ENCODE measurements at regions not wholly inside any gene's neighbourhood (a gene's known extent, or its start where the extent isn't known, plus 50 kb on each side); places are given as distances from the start of the nearest gene placed in this dataset.
A peak's percentile ranks its signal among the peaks of the same experiment; 100 is the strongest.
"Not testable (repeated sequence)": the region's sequence is repeated elsewhere in the genome, so short reads cannot be mapped to it uniquely, and the experiment has no call there.

DNA sequence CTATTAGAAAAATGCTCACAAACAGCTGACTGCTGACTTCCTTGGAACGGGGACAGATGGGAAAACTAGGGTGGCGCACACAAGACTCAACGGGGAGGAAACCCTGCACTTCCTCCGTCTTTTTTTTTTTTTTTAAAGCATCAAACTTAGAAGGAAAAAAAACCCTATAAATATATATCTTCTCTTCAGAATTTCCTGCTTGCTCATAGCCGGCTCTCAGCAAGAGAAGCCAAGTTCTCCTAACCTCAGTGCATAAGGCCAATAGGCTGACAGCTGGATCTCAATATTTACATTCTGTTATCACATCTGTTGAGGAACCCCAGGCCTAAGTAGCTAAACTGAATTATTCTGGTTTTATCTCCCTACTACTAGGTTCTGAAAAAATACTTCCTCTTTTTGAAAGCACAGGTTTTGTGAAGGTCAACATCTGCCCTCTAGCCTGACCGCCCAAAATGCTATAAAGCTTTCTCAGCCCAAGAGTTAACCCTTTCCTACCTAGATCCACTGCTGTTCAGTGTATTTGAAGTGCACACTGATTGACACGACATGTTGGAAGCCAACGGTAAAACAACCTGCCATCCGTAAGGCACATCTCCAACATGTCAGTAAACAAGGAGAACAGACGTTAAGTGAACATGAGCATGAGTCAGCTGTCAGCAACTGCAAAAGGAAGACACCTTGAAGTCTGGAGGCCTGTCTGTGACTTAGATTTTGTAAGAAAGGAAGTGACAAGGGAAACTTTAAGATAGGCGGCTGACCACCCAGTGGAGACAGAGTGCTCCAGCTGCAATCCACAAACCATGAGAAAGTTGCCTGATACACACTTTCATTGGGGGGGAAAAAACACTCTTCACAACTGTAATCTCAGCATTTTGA lies 83.8 kb downstream of the EBLN1 start:
- ATAC-seq (no peak), FAIRE-seq (no peak), DNase-seq (ENCODE audit: low spot score) (no peak)
- WGBS (ENCODE audit: low lambda C conversion rate) = 44% methylated on average over 11 of the region's 11 CpGs
- Histone ChIP-seq H2AFZ (ENCODE audit: low read length) (no peak overlapping the region), H3K4me2 (ENCODE audit: low read depth, low read length) (no peak overlapping the region), H3K4me1 (ENCODE audit: insufficient read depth, low read length) (no peaks in the 10 kb centered on the region), H3K9ac (ENCODE audit: insufficient read depth, low read depth, low read length) (no peak overlapping the region), H4K20me1 (ENCODE audit: insufficient read depth, low read length) (no peaks in the 10 kb centered on the region), H3K9me3 (ENCODE audit: low read length) (no peaks in the 10 kb centered on the region), H3K27ac (ENCODE audit: extremely low read length, insufficient read depth, low read length) (no peak overlapping the region), H3K79me2 (ENCODE audit: insufficient read depth, low read length) (no peaks in the 10 kb centered on the region), H3K36me3 (replicated peaks in 1 of 2; ENCODE audit: control insufficient read depth in 1 of 2, insufficient read depth in 2 of 2, low read length in 2 of 2) (no peaks in the 10 kb centered on the region), H3K4me3 (replicated peaks in 1 of 3; ENCODE audit: insufficient read depth in 1 of 3, low read depth in 2 of 3, low read length in 3 of 3) (no peak overlapping the region), H3K27me3 (ENCODE audit: control insufficient read depth in 1 of 2, insufficient read depth in 2 of 2, low read length in 2 of 2) (peaks cover 0 to 4% of the 10 kb centered on the region in 2 experiments; a peak in 1 of 5 replicates)
- no TSS peak for BruUV-seq (replicated peaks)
- CTCF ChIA-PET (ENCODE audit: low intra/inter-chr PET ratio, low total read pairs) = no interaction called here
- POLR2A ChIA-PET = no interaction called here
- in situ Hi-C loops (cut with HindIII; ENCODE audit: extremely low pct_ligation_motif_present, low pct_unique_long_range_greater_than_20kb) (no loop called here), intact Hi-C loops (cut with micrococcal nuclease; ENCODE audit: unreplicated experiment) (no loop called here)
- TF ChIP-seq, protein P1, sequence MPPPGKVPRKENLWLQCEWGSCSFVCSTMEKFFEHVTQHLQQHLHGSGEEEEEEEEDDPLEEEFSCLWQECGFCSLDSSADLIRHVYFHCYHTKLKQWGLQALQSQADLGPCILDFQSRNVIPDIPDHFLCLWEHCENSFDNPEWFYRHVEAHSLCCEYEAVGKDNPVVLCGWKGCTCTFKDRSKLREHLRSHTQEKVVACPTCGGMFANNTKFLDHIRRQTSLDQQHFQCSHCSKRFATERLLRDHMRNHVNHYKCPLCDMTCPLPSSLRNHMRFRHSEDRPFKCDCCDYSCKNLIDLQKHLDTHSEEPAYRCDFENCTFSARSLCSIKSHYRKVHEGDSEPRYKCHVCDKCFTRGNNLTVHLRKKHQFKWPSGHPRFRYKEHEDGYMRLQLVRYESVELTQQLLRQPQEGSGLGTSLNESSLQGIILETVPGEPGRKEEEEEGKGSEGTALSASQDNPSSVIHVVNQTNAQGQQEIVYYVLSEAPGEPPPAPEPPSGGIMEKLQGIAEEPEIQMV (CRISPR knock-in tag; IDR thresholded peaks at IDR 0.05; ENCODE audit: low read depth) = no peak
- TF ChIP-seq ZNF652 (CRISPR knock-in tag; IDR thresholded peaks at IDR 0.05; ENCODE audit: borderline replicate concordance, low read depth) = peak; percentile 43; the same call in 1 of the 2 replicates

DNA sequence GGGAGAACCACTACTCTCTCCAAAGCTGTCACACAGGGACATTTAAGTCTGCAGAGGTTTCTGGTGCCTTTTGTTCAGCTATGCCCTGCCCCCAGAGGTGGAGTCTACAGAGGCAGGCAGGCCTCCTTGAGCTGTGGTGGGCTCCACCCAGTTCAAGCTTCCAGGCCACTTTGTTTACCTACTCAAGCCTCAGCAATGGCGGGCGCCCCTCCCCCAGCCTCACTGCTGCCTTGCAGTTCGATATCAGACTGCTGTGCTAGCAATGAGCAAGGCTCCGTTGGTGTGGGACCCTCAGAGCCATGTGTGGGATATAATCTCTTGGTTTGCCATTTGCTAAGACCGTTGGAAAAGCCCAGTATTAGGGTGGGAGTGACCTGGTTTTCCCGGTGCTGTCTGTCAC lies 87.0 kb downstream of the EBLN1 start:
- H3K4me3 ChIP-seq (replicated peaks in 1 of 3; ENCODE audit: insufficient read depth in 1 of 3, low read depth in 2 of 3, low read length in 3 of 3); intact Hi-C loops (cut with micrococcal nuclease; ENCODE audit: unreplicated experiment); POLR2A ChIA-PET; H3K79me2 ChIP-seq (ENCODE audit: insufficient read depth, low read length); H3K4me2 ChIP-seq (ENCODE audit: low read depth, low read length); ATAC-seq; CTCF ChIA-PET (ENCODE audit: low intra/inter-chr PET ratio, low total read pairs); H3K4me1 ChIP-seq (ENCODE audit: insufficient read depth, low read length); H3K36me3 ChIP-seq (replicated peaks in 1 of 2; ENCODE audit: control insufficient read depth in 1 of 2, insufficient read depth in 2 of 2, low read length in 2 of 2); H3K9ac ChIP-seq (ENCODE audit: insufficient read depth, low read depth, low read length); H3K27ac ChIP-seq (ENCODE audit: extremely low read length, insufficient read depth, low read length); DNase-seq (ENCODE audit: low spot score); H4K20me1 ChIP-seq (ENCODE audit: insufficient read depth, low read length); H2AFZ ChIP-seq (ENCODE audit: low read length); in situ Hi-C loops (cut with HindIII; ENCODE audit: extremely low pct_ligation_motif_present, low pct_unique_long_range_greater_than_20kb); H3K27me3 ChIP-seq (ENCODE audit: control insufficient read depth in 1 of 2, insufficient read depth in 2 of 2, low read length in 2 of 2); BruUV-seq (replicated peaks); FAIRE-seq; H3K9me3 ChIP-seq (ENCODE audit: low read length): not testable (repeated sequence)
- WGBS (ENCODE audit: low lambda C conversion rate) = 30% methylated on average over 2 of the region's 6 CpGs

- FAIRE-seq; POLR2A ChIA-PET; H3K27me3 ChIP-seq (ENCODE audit: control insufficient read depth in 1 of 2, insufficient read depth in 2 of 2, low read length in 2 of 2); ATAC-seq; H3K79me2 ChIP-seq (ENCODE audit: insufficient read depth, low read length); intact Hi-C loops (cut with micrococcal nuclease; ENCODE audit: unreplicated experiment); H3K4me1 ChIP-seq (ENCODE audit: insufficient read depth, low read length); H3K4me3 ChIP-seq (replicated peaks in 1 of 3; ENCODE audit: insufficient read depth in 1 of 3, low read depth in 2 of 3, low read length in 3 of 3); in situ Hi-C loops (cut with HindIII; ENCODE audit: extremely low pct_ligation_motif_present, low pct_unique_long_range_greater_than_20kb); DNase-seq (ENCODE audit: low spot score); H3K36me3 ChIP-seq (replicated peaks in 1 of 2; ENCODE audit: control insufficient read depth in 1 of 2, insufficient read depth in 2 of 2, low read length in 2 of 2); BruUV-seq (replicated peaks); H2AFZ ChIP-seq (ENCODE audit: low read length); CTCF ChIA-PET (ENCODE audit: low intra/inter-chr PET ratio, low total read pairs); H3K9ac ChIP-seq (ENCODE audit: insufficient read depth, low read depth, low read length); H3K27ac ChIP-seq (ENCODE audit: extremely low read length, insufficient read depth, low read length); H3K9me3 ChIP-seq (ENCODE audit: low read length); H3K4me2 ChIP-seq (ENCODE audit: low read depth, low read length); H4K20me1 ChIP-seq (ENCODE audit: insufficient read depth, low read length): not testable (repeated sequence)
- 82% methylated on average over 19 of the region's 22 CpGs for WGBS (ENCODE audit: low lambda C conversion rate)
Measured at GRCh38 chr10:22129612-22130011, 88.2 kb downstream of the EBLN1 start.

DNA sequence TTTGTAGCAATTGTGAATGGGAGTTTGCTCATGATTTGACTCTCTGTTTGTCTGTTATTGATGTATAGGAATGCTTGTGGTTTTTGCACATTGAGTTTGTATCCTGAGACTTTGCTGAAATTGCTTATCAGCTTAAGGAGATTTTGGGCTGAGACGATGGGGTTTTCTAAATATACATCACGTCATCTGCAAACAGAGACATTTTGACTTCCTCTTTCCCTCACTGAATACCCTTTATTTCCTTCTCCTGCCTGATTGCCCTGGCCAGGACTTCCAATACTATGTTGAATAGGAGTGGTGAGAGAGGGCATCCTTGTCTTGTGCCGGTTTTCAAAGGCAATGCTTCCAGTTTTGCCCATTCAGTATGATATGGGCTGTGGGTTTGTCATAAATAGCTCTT lies 96.6 kb downstream of the EBLN1 start:
- in situ Hi-C loops (cut with HindIII; ENCODE audit: extremely low pct_ligation_motif_present, low pct_unique_long_range_greater_than_20kb); H3K79me2 ChIP-seq (ENCODE audit: insufficient read depth, low read length); DNase-seq (ENCODE audit: low spot score); H3K4me3 ChIP-seq (replicated peaks in 1 of 3; ENCODE audit: insufficient read depth in 1 of 3, low read depth in 2 of 3, low read length in 3 of 3); H3K9me3 ChIP-seq (ENCODE audit: low read length); H3K4me2 ChIP-seq (ENCODE audit: low read depth, low read length); H2AFZ ChIP-seq (ENCODE audit: low read length); POLR2A ChIA-PET; intact Hi-C loops (cut with micrococcal nuclease; ENCODE audit: unreplicated experiment); H3K27me3 ChIP-seq (ENCODE audit: control insufficient read depth in 1 of 2, insufficient read depth in 2 of 2, low read length in 2 of 2); ATAC-seq; CTCF ChIA-PET (ENCODE audit: low intra/inter-chr PET ratio, low total read pairs); H3K9ac ChIP-seq (ENCODE audit: insufficient read depth, low read depth, low read length); BruUV-seq (replicated peaks); H4K20me1 ChIP-seq (ENCODE audit: insufficient read depth, low read length); H3K27ac ChIP-seq (ENCODE audit: extremely low read length, insufficient read depth, low read length); H3K4me1 ChIP-seq (ENCODE audit: insufficient read depth, low read length); FAIRE-seq; H3K36me3 ChIP-seq (replicated peaks in 1 of 2; ENCODE audit: control insufficient read depth in 1 of 2, insufficient read depth in 2 of 2, low read length in 2 of 2): not testable (repeated sequence)
- 5% methylated on average over 3 of the region's 3 CpGs for WGBS (ENCODE audit: low lambda C conversion rate)

All from HepG2 (cell line).